ENCODE measurements at regions not wholly inside any gene's neighbourhood (a gene's known extent, or its start where the extent isn't known, plus 50 kb on each side); places are given as distances from the start of the nearest gene placed in this dataset.

DNA sequence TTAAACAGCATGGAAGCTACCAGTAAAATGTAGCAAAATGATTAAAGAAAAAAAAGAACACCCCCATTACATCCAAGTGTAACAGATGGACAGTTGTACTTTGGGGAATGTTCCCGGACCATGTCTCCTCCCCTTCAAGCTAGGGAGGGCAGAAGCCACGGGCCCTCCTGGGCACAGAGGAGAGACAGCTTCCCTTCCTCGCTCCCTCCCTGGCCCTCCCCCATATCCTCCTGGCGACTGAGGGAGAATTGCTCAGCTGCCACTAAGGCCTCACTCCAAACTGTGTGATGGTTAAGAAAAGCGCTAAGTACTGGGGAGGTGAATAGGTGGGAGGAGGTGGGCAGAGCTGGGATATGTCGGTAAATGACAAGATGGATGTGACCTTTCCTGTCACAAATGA lies 358.0 kb downstream of the HRH4 start:
- no peaks in the 10 kb centered on the region for H3K9me3 ChIP-seq (ENCODE audit: insufficient read depth, low read length)
- no peaks in the 10 kb centered on the region for H3K36me3 ChIP-seq (ENCODE audit: low read length)
- no peak overlapping the region for H2AFZ ChIP-seq (ENCODE audit: low read depth, low read length, severe bottlenecking)
- H3K27me3 ChIP-seq (ENCODE audit: low read length): no peaks in the 10 kb centered on the region
- no peaks in the 10 kb centered on the region for H4K20me1 ChIP-seq (ENCODE audit: low read depth, low read length)
- H3F3A ChIP-seq (ENCODE audit: insufficient read depth): no peaks in the 10 kb centered on the region
- H3K79me2 ChIP-seq (ENCODE audit: insufficient read depth, low read length): no peaks in the 10 kb centered on the region
- H3K9me2 ChIP-seq (replicated peaks; ENCODE audit: insufficient read depth, low read length): no peaks in the 10 kb centered on the region
- TF ChIP-seq, protein P1, sequence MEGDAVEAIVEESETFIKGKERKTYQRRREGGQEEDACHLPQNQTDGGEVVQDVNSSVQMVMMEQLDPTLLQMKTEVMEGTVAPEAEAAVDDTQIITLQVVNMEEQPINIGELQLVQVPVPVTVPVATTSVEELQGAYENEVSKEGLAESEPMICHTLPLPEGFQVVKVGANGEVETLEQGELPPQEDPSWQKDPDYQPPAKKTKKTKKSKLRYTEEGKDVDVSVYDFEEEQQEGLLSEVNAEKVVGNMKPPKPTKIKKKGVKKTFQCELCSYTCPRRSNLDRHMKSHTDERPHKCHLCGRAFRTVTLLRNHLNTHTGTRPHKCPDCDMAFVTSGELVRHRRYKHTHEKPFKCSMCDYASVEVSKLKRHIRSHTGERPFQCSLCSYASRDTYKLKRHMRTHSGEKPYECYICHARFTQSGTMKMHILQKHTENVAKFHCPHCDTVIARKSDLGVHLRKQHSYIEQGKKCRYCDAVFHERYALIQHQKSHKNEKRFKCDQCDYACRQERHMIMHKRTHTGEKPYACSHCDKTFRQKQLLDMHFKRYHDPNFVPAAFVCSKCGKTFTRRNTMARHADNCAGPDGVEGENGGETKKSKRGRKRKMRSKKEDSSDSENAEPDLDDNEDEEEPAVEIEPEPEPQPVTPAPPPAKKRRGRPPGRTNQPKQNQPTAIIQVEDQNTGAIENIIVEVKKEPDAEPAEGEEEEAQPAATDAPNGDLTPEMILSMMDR (IDR thresholded peaks at IDR 0.05; ENCODE audit: insufficient read depth, low read length, poor library complexity, severe bottlenecking): no peak
- no peak for TF ChIP-seq EZH2phosphoT487 (conservative IDR thresholded peaks at IDR 0.05; ENCODE audit: low read length)
- H3K27ac ChIP-seq (ENCODE audit: low read depth, low read length): no peak overlapping the region
- no peak overlapping the region for H3K9ac ChIP-seq (ENCODE audit: low read length)
- no peak overlapping the region for H3K4me2 ChIP-seq (ENCODE audit: low read depth, low read length, poor library complexity, severe bottlenecking)
- no peak overlapping the region for H3K4me3 ChIP-seq (ENCODE audit: insufficient read depth, low read length, poor library complexity, severe bottlenecking)

DNA sequence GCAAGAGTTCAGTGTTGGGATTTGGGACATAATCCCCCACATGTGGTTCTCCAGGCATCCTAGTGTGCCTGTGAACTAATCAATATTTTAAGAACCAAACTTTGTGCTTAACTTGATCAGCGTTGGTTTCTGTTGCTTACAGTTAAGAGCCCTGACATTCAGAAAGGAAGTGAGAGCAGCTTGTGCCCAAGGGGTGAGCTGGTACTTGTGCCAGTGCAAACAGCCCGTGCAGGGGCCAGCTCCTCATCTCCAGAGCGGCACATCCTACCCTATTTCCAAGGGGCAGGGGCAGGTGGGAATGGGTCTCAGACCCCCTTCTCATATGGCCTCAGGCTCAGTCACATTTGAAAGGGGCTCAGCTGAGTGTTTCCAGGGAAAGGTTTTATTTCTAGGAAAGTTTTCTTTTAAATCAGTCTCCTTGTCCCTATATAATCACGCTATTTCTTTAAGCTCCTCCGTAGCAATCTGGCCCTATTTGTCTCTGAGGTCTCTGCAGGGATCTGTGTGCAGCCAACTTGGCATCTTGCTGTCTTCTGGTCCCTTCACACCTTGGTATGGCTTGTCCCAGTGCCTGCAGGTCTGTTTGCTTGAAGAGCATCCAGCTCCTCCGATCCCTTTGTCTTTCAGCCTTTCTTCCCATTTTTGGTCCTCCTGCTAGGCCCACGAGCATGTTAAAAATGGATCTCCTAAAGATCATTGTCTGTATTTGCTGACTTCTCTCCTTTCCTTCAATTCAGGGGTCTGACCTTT lies 358.9 kb downstream of the HRH4 start:
- Histone ChIP-seq H3F3A (ENCODE audit: insufficient read depth) (no peaks in the 10 kb centered on the region), H3K9ac (ENCODE audit: low read length) (no peak overlapping the region), H3K9me3 (ENCODE audit: insufficient read depth, low read length) (no peaks in the 10 kb centered on the region), H4K20me1 (ENCODE audit: low read depth, low read length) (no peaks in the 10 kb centered on the region), H3K27ac (ENCODE audit: low read depth, low read length) (no peak overlapping the region), H3K79me2 (ENCODE audit: insufficient read depth, low read length) (no peaks in the 10 kb centered on the region), H3K9me2 (replicated peaks; ENCODE audit: insufficient read depth, low read length) (no peaks in the 10 kb centered on the region), H3K27me3 (ENCODE audit: low read length) (no peaks in the 10 kb centered on the region), H3K4me2 (ENCODE audit: low read depth, low read length, poor library complexity, severe bottlenecking) (no peak overlapping the region), H3K36me3 (ENCODE audit: low read length) (no peaks in the 10 kb centered on the region), H2AFZ (ENCODE audit: low read depth, low read length, severe bottlenecking) (no peak overlapping the region), H3K4me3 (ENCODE audit: insufficient read depth, low read length, poor library complexity, severe bottlenecking) (no peak overlapping the region)
- TF ChIP-seq EZH2phosphoT487 (conservative IDR thresholded peaks at IDR 0.05; ENCODE audit: low read length): no peak
- TF ChIP-seq, protein P1 (IDR thresholded peaks at IDR 0.05; ENCODE audit: insufficient read depth, low read length, poor library complexity, severe bottlenecking): no peak

DNA sequence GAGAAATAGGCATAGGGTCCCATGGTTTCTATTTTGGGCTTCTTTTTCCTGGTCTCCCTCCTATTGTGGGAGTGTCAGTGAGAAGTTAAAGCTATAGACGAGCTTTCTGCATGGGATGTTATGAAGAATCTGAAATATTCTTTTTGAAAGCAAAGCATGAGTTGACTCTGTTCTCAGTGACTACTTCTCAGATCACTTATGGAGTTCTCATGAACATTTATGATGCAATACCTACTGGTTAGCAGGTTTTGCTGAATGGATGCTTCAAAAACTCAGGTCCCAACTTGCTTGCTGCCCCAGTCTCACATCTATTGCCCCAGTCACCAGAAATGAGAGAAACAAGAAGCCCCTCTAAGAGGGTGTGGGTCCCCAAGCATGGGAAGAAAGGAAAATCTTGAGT lies 365.0 kb downstream of the HRH4 start:
- Histone ChIP-seq H4K20me1 (ENCODE audit: low read depth, low read length) (no peaks in the 10 kb centered on the region), H3K4me2 (ENCODE audit: low read depth, low read length, poor library complexity, severe bottlenecking) (no peak overlapping the region), H3K27ac (ENCODE audit: low read depth, low read length) (no peak overlapping the region), H2AFZ (ENCODE audit: low read depth, low read length, severe bottlenecking) (no peak overlapping the region), H3K79me2 (ENCODE audit: insufficient read depth, low read length) (no peaks in the 10 kb centered on the region), H3K4me3 (ENCODE audit: insufficient read depth, low read length, poor library complexity, severe bottlenecking) (no peak overlapping the region), H3K9me3 (ENCODE audit: insufficient read depth, low read length) (no peaks in the 10 kb centered on the region), H3F3A (ENCODE audit: insufficient read depth) (no peaks in the 10 kb centered on the region), H3K27me3 (ENCODE audit: low read length) (no peaks in the 10 kb centered on the region), H3K9ac (ENCODE audit: low read length) (no peak overlapping the region), H3K36me3 (ENCODE audit: low read length) (no peaks in the 10 kb centered on the region), H3K9me2 (replicated peaks; ENCODE audit: insufficient read depth, low read length) (no peaks in the 10 kb centered on the region)
- TF ChIP-seq, protein P1 (IDR thresholded peaks at IDR 0.05; ENCODE audit: insufficient read depth, low read length, poor library complexity, severe bottlenecking): no peak
- TF ChIP-seq EZH2phosphoT487 (conservative IDR thresholded peaks at IDR 0.05; ENCODE audit: low read length): no peak
